ENCODE measurements at regions not wholly inside any gene's neighbourhood (a gene's known extent, or its start where the extent isn't known, plus 50 kb on each side); places are given as distances from the start of the nearest gene placed in this dataset.
A peak's percentile ranks its signal among the peaks of the same experiment; 100 is the strongest.

DNA sequence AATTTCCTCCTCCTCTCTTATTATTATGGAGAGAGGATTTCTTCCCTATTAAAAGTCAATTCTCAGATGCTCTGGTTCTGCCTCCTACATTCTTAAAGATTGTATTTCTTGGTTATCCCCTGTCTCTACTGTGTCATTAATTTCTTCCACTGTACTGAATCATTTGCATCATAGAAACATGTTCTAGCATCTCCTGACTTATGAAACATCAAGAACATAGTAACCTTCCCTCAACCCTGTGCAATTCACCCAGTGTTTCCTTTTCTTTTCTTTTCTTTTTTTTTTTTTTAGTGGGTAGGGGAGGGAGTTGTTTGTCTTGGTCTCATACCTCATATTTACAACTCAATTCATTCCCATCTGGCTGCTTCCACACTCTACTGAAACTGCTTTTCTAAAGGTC lies 288.0 kb upstream of the PLET1 start:
- Mint-ChIP-seq H3K27ac (no peak overlapping the region), H3K27me3 (ENCODE audit: insufficient read depth) (peaks cover 14% of the 10 kb centered on the region), H3K4me1 (ENCODE audit: low read depth) (no peaks in the 10 kb centered on the region), H3K9me3 (no peaks in the 10 kb centered on the region), H3K4me3 (no peak overlapping the region), H3K36me3 (ENCODE audit: low read depth) (no peaks in the 10 kb centered on the region)
- TF ChIP-seq CTCF (IDR thresholded peaks at IDR 0.05) = no peak
- no peak for DNase-seq

DNA sequence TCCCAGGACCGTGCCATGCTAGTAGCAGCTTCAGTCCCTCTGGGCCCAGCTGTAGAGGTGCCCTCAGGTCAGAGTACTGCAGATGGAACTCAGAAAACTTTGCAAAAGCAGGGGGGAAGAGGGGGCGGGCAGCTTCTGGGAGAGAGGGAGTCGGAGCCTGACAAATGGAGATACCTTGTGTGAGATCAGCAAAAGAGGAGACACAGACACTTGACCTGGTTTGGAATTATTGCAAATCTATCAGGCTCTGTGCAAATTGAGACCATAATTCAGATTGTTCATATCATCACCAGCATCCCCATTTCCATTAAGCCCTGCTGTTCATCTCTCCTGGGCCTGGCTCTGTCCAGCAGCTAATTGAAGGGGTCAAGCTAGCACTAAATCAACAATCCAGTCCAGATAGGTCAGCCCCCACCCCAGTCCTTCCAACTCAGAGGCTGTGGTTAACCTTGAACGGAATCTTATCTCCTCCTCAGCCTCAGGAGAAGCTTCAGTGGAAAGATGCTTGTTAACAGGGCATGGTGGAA lies 292.6 kb upstream of the PLET1 start:
- Mint-ChIP-seq H3K9me3 (no peaks in the 10 kb centered on the region), H3K27ac (no peak overlapping the region), H3K27me3 (ENCODE audit: insufficient read depth) (peaks cover 7% of the 10 kb centered on the region; the same call in 1 of the 2 replicates), H3K4me1 (ENCODE audit: low read depth) (peaks cover 9% of the 10 kb centered on the region), H3K36me3 (ENCODE audit: low read depth) (no peaks in the 10 kb centered on the region), H3K4me3 (no peak overlapping the region)
- TF ChIP-seq CTCF (IDR thresholded peaks at IDR 0.05) = no peak
- no peak for DNase-seq

- no peaks in the 10 kb centered on the region for H3K36me3 Mint-ChIP-seq (ENCODE audit: low read depth)
- no peak overlapping the region for H3K4me3 Mint-ChIP-seq
- no peaks in the 10 kb centered on the region for H3K9me3 Mint-ChIP-seq
- no peak for TF ChIP-seq CTCF (IDR thresholded peaks at IDR 0.05)
- peaks cover 19% of the 10 kb centered on the region for H3K4me1 Mint-ChIP-seq (ENCODE audit: low read depth)
- no peak for DNase-seq
- peaks cover 12% of the 10 kb centered on the region; the same call in 1 of the 2 replicates for H3K27me3 Mint-ChIP-seq (ENCODE audit: insufficient read depth)
- no peak overlapping the region for H3K27ac Mint-ChIP-seq
Measured at GRCh38 chr11:112554586-112554985, 293.9 kb upstream of the PLET1 start.

- TF ChIP-seq CTCF (IDR thresholded peaks at IDR 0.05) = peak; percentile 85
- H3K9me3 Mint-ChIP-seq = no peaks in the 10 kb centered on the region
- H3K4me1 Mint-ChIP-seq (ENCODE audit: low read depth) = peaks cover 19% of the 10 kb centered on the region
Measured at GRCh38 chr11:112555491-112556364, 295.1 kb upstream of the PLET1 start.

DNA sequence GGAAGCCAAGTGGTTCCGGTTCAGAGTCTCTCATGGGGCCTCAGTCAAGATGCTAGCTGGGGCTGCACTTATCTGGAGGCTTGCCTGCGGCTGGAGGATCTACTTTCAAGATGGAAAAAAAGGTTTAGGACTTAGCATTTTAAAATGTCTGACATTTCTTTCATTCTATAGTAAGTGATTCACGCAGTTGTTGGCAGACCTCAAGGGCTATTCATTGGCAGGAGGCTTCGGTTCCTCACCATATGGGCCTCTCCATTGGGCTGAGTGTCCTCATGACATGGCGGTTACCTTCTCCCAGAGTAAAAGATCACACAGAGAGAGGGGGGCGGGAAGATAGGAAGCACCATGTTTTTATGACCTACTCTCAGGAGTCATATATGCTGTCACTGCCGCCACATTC lies 298.0 kb upstream of the PLET1 start:
- no peaks in the 10 kb centered on the region for H3K36me3 Mint-ChIP-seq (ENCODE audit: low read depth)
- DNase-seq = peak; percentile 16
- peaks cover 20% of the 10 kb centered on the region for H3K4me1 Mint-ChIP-seq (ENCODE audit: low read depth)
- peak overlapping the region; percentile 1; the same call in 1 of the 2 replicates for H3K27ac Mint-ChIP-seq
- no peak overlapping the region for H3K4me3 Mint-ChIP-seq
- H3K27me3 Mint-ChIP-seq (ENCODE audit: insufficient read depth) = peaks cover 10% of the 10 kb centered on the region
- TF ChIP-seq CTCF (IDR thresholded peaks at IDR 0.05) = no peak
- H3K9me3 Mint-ChIP-seq = no peaks in the 10 kb centered on the region

More at GRCh38 chr11:112555491-112556364, 295.1 kb upstream of the PLET1 start:
- Mint-ChIP-seq H3K27me3 (ENCODE audit: insufficient read depth) (peaks cover 12% of the 10 kb centered on the region; the same call in 1 of the 2 replicates), H3K36me3 (ENCODE audit: low read depth) (no peaks in the 10 kb centered on the region), H3K4me3 (no peak overlapping the region), H3K27ac (no peak overlapping the region)
- peak; percentile 28 for DNase-seq

Measured in HFFc6 (cell line).